Panc1 (cell line): ENCODE measurements at regions not wholly inside any gene's neighbourhood (a gene's known extent, or its start where the extent isn't known, plus 50 kb on each side); places are given as distances from the start of the nearest gene placed in this dataset.

ENCODE experiments used
- ATAC-seq: fragments of 200-7000 bp; cut with Tn5 transposase; 2 replicates; pipeline ENCODE4 v1.9.1; 2020; ENCODE audit warnings: mild to moderate bottlenecking, moderate library complexity
- BruUV-seq: library from RNA; stranded (reverse); fragments of 400-500 nt; replicated peaks from 2 replicates; lab custom pipeline; 2021; lab: Mats Ljungman, UMichigan
- CTCF ChIA-PET: fragments of 300-600 bp; sonication (Branson Sonifier 250); formaldehyde crosslinking; loops from one replicate; lab custom pipeline; 2022; ENCODE audit warnings: antibody characterized with exemption; lab: Charles Lee
- POLR2A ChIA-PET: fragments of 300-600 bp; sonication (Branson Sonifier 250); formaldehyde crosslinking; loops from one replicate; lab custom pipeline; 2022; ENCODE audit warnings: antibody characterized with exemption; lab: Charles Lee
- DNase-seq: peaks from one replicate; pipeline ENCODE4 v3.0.0-alpha.2; 2010; ENCODE audit warnings: low read depth, low spot score
- H3K27ac ChIP-seq: 2 replicates; pipeline ENCODE4 v1.5.1; 2011; ENCODE audit warnings: mild to moderate bottlenecking, low read length, inconsistent platforms
- H3K27me3 ChIP-seq: fragments of 200-500 bp; sonication (Bioruptor generic); 2 replicates; pipeline ENCODE4 v1.6.0; 2014; ENCODE audit warnings: low read length, inconsistent platforms; ENCODE audit not compliant: control insufficient read depth, insufficient read depth
- H3K36me3 ChIP-seq: fragments of 200-500 bp; sonication (Bioruptor generic); 2 replicates; pipeline ENCODE4 v1.5.1; 2014; ENCODE audit warnings: inconsistent platforms, mild to moderate bottlenecking, low read length, moderate library complexity; ENCODE audit not compliant: control insufficient read depth, insufficient read depth
- H3K4me1 ChIP-seq: 2 replicates; pipeline ENCODE4 v1.5.1; 2011; ENCODE audit warnings: inconsistent platforms, mild to moderate bottlenecking, low read length, moderate library complexity; ENCODE audit not compliant: control insufficient read depth, insufficient read depth
- H3K4me3 ChIP-seq, 2 experiments: 2 replicates each; pipeline ENCODE4 v1.5.1; 2011 to 2012; ENCODE audit warnings: low read depth in 2 of 2, low read length in 2 of 2, mild to moderate bottlenecking in 2 of 2, inconsistent platforms in 1 of 2, moderate library complexity in 1 of 2
- H3K9me3 ChIP-seq: fragments of 200-500 bp; sonication (Bioruptor generic); 2 replicates; pipeline ENCODE4 v1.5.1; 2014; ENCODE audit warnings: low read depth, mild to moderate bottlenecking, inconsistent platforms, low read length, moderate library complexity; ENCODE audit not compliant: control insufficient read depth, insufficient read depth
- CTCF ChIP-seq: fragments of 450-650 bp; IDR thresholded peaks from 2 replicates; pipeline ENCODE4 v1.5.1; 2017; ENCODE audit warnings: mild to moderate bottlenecking
- POLR2AphosphoS5 ChIP-seq: IDR thresholded peaks from 2 replicates; pipeline ENCODE4 v1.6.1; 2012; ENCODE audit warnings: mild to moderate bottlenecking, low read depth, low read length, moderate library complexity
- REST ChIP-seq, 2 experiments: IDR thresholded peaks; 2 replicates each; pipeline ENCODE4 v1.6.1; 2011 to 2012; ENCODE audit warnings: low read depth in 2 of 2, control low read depth in 1 of 2, low read length in 1 of 2, mild to moderate bottlenecking in 1 of 2, moderate library complexity in 1 of 2; ENCODE audit not compliant: insufficient read depth in 1 of 2
- SIN3A ChIP-seq: IDR thresholded peaks from 2 replicates; pipeline ENCODE4 v1.6.1; 2012; ENCODE audit warnings: low read depth, mild to moderate bottlenecking, low read length, moderate library complexity, borderline replicate concordance; ENCODE audit not compliant: insufficient read depth
- TCF7L2 ChIP-seq: IDR thresholded peaks from 2 replicates; pipeline ENCODE4 v1.6.1; 2011; ENCODE audit warnings: mild to moderate bottlenecking, low read depth, low read length, inconsistent platforms
- in situ Hi-C: cut with HindIII; loops from 2 replicates; pipeline ENCODE4 v1.10.0; 2016; ENCODE audit warnings: low sequenced_read_pairs, low pct_unique_long_range_greater_than_20kb
- intact Hi-C: fragments of 100-400 bp; cut with micrococcal nuclease; formaldehyde crosslinking; loops from one replicate; pipeline ENCODE4 v1.10.0; 2022; ENCODE audit not compliant: unreplicated experiment

GRCh38 chr2:54377901-54378493, 78.1 kb upstream of the SPTBN1 start:
- Histone ChIP-seq H3K4me1 (no peaks in the 10 kb centered on the region), H3K27ac (no peak overlapping the region), H3K27me3 (peaks cover 12% of the 10 kb centered on the region; the same call in 1 of the 2 replicates), H3K9me3 (no peaks in the 10 kb centered on the region), H3K4me3 (no peak overlapping the region), H3K36me3 (no peaks in the 10 kb centered on the region)
- no TSS peak for BruUV-seq
- CTCF ChIA-PET, result no interaction called here
- DNase-seq, result no peak
- POLR2A ChIA-PET, result no interaction called here
- in situ Hi-C loops (no loop called here), intact Hi-C loops (no loop called here)
- no peak for TF ChIP-seq SIN3A
- ATAC-seq, result no peak

GRCh38 chr2:54380670-54381069, 75.5 kb upstream of the SPTBN1 start:
- in situ Hi-C loops, result no loop called here
- DNase-seq (no peak), ATAC-seq (no peak)
- BruUV-seq, result no TSS peak
- intact Hi-C loops, result no loop called here
- ChIA-PET POLR2A (interaction anchor here (0.6 kb wide), 1 partner anchor 239 kb away, joined by 4 read pairs; no protein-coding TSS in a partner anchor), CTCF (no interaction called here)
- no peak overlapping the region for H3K27ac ChIP-seq
- TF ChIP-seq SIN3A (no peak), POLR2AphosphoS5 (no peak), CTCF (no peak), TCF7L2 (no peak), REST (IDR thresholded peaks at IDR 0.05; ENCODE audit: insufficient read depth in 1 of 2, low read depth in 2 of 2, low read length in 1 of 2) (no peak)
- no peak overlapping the region for H3K4me3 ChIP-seq
- H3K9me3 ChIP-seq, result no peaks in the 10 kb centered on the region
- peaks cover 6% of the 10 kb centered on the region; the same call in 1 of the 2 replicates for H3K27me3 ChIP-seq
- H3K4me1 ChIP-seq, result no peaks in the 10 kb centered on the region
- H3K36me3 ChIP-seq, result no peaks in the 10 kb centered on the region

- ATAC-seq (no peak), DNase-seq (no peak)
- in situ Hi-C loops (no loop called here), intact Hi-C loops (no loop called here)
- TF ChIP-seq POLR2AphosphoS5 (no peak), REST (IDR thresholded peaks at IDR 0.05; ENCODE audit: insufficient read depth in 1 of 2, low read depth in 2 of 2, low read length in 1 of 2) (no peak), SIN3A (no peak), CTCF (no peak), TCF7L2 (no peak)
- Histone ChIP-seq H3K4me1 (no peaks in the 10 kb centered on the region), H3K9me3 (no peaks in the 10 kb centered on the region), H3K27ac (no peak overlapping the region), H3K4me3 (no peak overlapping the region), H3K36me3 (no peaks in the 10 kb centered on the region), H3K27me3 (peaks cover 6% of the 10 kb centered on the region; the same call in 1 of the 2 replicates)
- POLR2A ChIA-PET, result no interaction called here
- CTCF ChIA-PET, result no interaction called here
- no TSS peak for BruUV-seq
These were observed 74.8 kb upstream of the SPTBN1 start for GRCh38 chr2:54381293-54381692.
